ENCODE measurements at regions not wholly inside any gene's neighbourhood (a gene's known extent, or its start where the extent isn't known, plus 50 kb on each side); places are given as distances from the start of the nearest gene placed in this dataset.

GRCh38 chr19:29079356-29080032 lies 133.5 kb downstream of the UQCRFS1 start:
- TF ChIP-seq TEAD4 (IDR thresholded peaks at IDR 0.05) (no peak), REST (IDR thresholded peaks at IDR 0.05; ENCODE audit: low read depth) (no peak), TCF12 (IDR thresholded peaks at IDR 0.05; ENCODE audit: low read depth) (no peak), CREB1 (IDR thresholded peaks at IDR 0.05; ENCODE audit: low read depth) (no peak), ZBTB7A (IDR thresholded peaks at IDR 0.05; ENCODE audit: low read depth) (no peak), NFIC (IDR thresholded peaks at IDR 0.05) (no peak), YY1 (IDR thresholded peaks at IDR 0.05; ENCODE audit: low read depth) (no peak), EP300 (IDR thresholded peaks at IDR 0.05; ENCODE audit: borderline replicate concordance) (no peak), TAF1 (IDR thresholded peaks at IDR 0.05; ENCODE audit: low read depth) (no peak), FOXM1 (IDR thresholded peaks at IDR 0.05; ENCODE audit: borderline replicate concordance, low read depth) (no peak)
- TF ChIP-seq, protein P1, sequence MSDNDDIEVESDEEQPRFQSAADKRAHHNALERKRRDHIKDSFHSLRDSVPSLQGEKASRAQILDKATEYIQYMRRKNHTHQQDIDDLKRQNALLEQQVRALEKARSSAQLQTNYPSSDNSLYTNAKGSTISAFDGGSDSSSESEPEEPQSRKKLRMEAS (IDR thresholded peaks at IDR 0.05), result no peak

DNA sequence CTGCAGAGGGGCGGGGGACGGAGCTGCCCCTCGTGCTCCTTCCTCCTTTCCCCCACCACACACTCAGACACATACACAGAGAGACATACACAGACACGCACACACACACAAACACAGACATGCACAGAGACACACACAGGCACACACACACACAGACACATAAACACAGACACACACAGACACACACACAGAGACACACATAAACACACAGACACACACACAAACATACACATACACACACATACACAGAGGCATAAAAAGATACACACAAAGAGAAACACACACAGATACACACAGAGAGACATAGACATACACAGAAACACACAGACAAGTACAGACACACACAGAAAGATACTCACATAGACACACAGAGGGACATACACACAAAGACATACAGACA lies 136.0 kb downstream of the UQCRFS1 start:
- TF ChIP-seq EP300 (IDR thresholded peaks at IDR 0.05; ENCODE audit: borderline replicate concordance) (no peak), YY1 (IDR thresholded peaks at IDR 0.05; ENCODE audit: low read depth) (no peak), CEBPB (IDR thresholded peaks at IDR 0.05) (no peak)
- TF ChIP-seq, protein P1 (IDR thresholded peaks at IDR 0.05), result no peak

- TF ChIP-seq YY1 (IDR thresholded peaks at IDR 0.05; ENCODE audit: low read depth) (no peak), RAD21 (IDR thresholded peaks at IDR 0.05; ENCODE audit: low read depth) (no peak), CREB1 (IDR thresholded peaks at IDR 0.05; ENCODE audit: low read depth) (no peak), USF1 (IDR thresholded peaks at IDR 0.05) (no peak), NFIC (IDR thresholded peaks at IDR 0.05) (no peak), EGR1 (IDR thresholded peaks at IDR 0.05) (no peak), TAF1 (IDR thresholded peaks at IDR 0.05; ENCODE audit: low read depth) (no peak), FOXM1 (IDR thresholded peaks at IDR 0.05; ENCODE audit: borderline replicate concordance, low read depth) (no peak), ZBTB7A (IDR thresholded peaks at IDR 0.05; ENCODE audit: low read depth) (no peak), REST (IDR thresholded peaks at IDR 0.05; ENCODE audit: low read depth) (no peak), EP300 (IDR thresholded peaks at IDR 0.05; ENCODE audit: borderline replicate concordance) (no peak), TCF12 (IDR thresholded peaks at IDR 0.05; ENCODE audit: low read depth) (no peak), CEBPB (IDR thresholded peaks at IDR 0.05) (no peak), TEAD4 (IDR thresholded peaks at IDR 0.05) (no peak)
- TF ChIP-seq, protein P1 (IDR thresholded peaks at IDR 0.05), result no peak
Measured at GRCh38 chr19:29076161-29076560, 136.8 kb downstream of the UQCRFS1 start.

DNA sequence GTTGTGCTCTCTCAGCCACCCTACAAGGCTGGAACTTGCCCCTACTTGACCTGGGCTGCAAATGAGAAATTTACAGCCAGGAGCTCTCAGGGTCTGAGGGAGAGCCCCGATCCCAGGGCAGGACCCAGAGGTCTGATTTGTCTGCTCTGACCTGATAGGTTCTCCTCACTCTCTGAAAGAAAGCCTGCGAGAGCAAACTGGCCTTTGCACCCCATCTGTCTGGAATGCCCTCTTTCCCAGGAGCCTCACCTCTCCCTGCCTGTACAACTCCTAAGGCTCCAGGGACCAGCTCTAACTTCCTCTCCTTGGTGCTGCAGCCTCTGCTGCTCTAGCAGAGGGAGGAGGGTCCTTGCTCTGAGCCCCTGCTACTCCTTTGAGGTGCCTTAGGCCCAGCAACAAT lies 137.8 kb downstream of the UQCRFS1 start:
- TF ChIP-seq TCF12 (IDR thresholded peaks at IDR 0.05; ENCODE audit: low read depth) (no peak), NFIC (IDR thresholded peaks at IDR 0.05) (no peak), EGR1 (IDR thresholded peaks at IDR 0.05) (no peak)
- TF ChIP-seq, protein P1 (IDR thresholded peaks at IDR 0.05), result no peak

DNA sequence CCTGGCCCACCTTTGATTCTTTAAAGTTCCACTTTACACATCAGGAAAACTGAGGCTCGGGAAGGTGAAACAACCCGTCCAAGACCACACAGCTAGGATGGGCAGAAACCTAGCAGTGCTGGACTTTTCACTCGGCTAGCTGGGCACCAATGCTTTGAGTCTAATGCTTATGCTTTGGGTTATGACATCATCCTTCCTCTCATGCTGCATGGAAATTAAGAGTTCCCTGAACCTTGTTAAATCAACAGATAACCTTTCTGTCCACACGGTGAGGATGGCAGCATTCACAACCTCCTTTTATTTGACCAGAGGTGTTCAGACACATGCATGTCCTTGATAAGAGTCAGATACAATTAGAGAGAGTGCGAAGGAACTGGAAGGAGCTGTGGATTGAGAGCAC lies 138.4 kb downstream of the UQCRFS1 start:
- TF ChIP-seq ZBTB7A (IDR thresholded peaks at IDR 0.05; ENCODE audit: low read depth), result no peak
- TF ChIP-seq TAF1 (IDR thresholded peaks at IDR 0.05; ENCODE audit: low read depth), result no peak
- no peak for TF ChIP-seq EGR1 (IDR thresholded peaks at IDR 0.05)
- TF ChIP-seq NFIC (IDR thresholded peaks at IDR 0.05), result no peak
- no peak for TF ChIP-seq EP300 (IDR thresholded peaks at IDR 0.05; ENCODE audit: borderline replicate concordance)
- TF ChIP-seq CEBPB (IDR thresholded peaks at IDR 0.05), result no peak
- no peak for TF ChIP-seq REST (IDR thresholded peaks at IDR 0.05; ENCODE audit: low read depth)
- TF ChIP-seq TEAD4 (IDR thresholded peaks at IDR 0.05), result no peak
- no peak for TF ChIP-seq FOXM1 (IDR thresholded peaks at IDR 0.05; ENCODE audit: borderline replicate concordance, low read depth)
- no peak for TF ChIP-seq CREB1 (IDR thresholded peaks at IDR 0.05; ENCODE audit: low read depth)
- TF ChIP-seq YY1 (IDR thresholded peaks at IDR 0.05; ENCODE audit: low read depth), result no peak
- no peak for TF ChIP-seq TCF12 (IDR thresholded peaks at IDR 0.05; ENCODE audit: low read depth)
- TF ChIP-seq RAD21 (IDR thresholded peaks at IDR 0.05; ENCODE audit: low read depth), result no peak
- TF ChIP-seq, protein P1 (IDR thresholded peaks at IDR 0.05), result no peak
- no peak for TF ChIP-seq USF1 (IDR thresholded peaks at IDR 0.05)

Data from Ishikawa (cell line).